SK-N-SH treated with all-trans-retinoic acid at 6 μM for 48 hours (cell line): ENCODE measurements at regions not wholly inside any gene's neighbourhood (a gene's known extent, or its start where the extent isn't known, plus 50 kb on each side); places are given as distances from the start of the nearest gene placed in this dataset.

Source experiments
- ATAC-seq: fragments of 200-7000 bp; cut with Tn5 transposase; 3 replicates; pipeline ENCODE4 v1.9.1; 2020; ENCODE audit warnings: mild to moderate bottlenecking, moderate library complexity
- ARNTL ChIP-seq: fragments of 450-650 bp; formaldehyde crosslinking; IDR thresholded peaks from 2 replicates; pipeline ENCODE4 v1.5.0; 2020; ENCODE audit warnings: low read depth, mild to moderate bottlenecking, moderate library complexity, borderline replicate concordance
- BACH2 ChIP-seq: fragments of 250-450 bp; sonication (Bioruptor Pico); IDR thresholded peaks from 2 replicates; pipeline ENCODE4 v1.9.0; 2021; ENCODE audit warnings: mild to moderate bottlenecking, borderline replicate concordance
- CREB5 ChIP-seq: fragments of 250-450 bp; sonication (Bioruptor Pico); IDR thresholded peaks from 2 replicates; pipeline ENCODE4 v1.5.1; 2020; ENCODE audit warnings: low read depth, mild to moderate bottlenecking, moderate library complexity
- CSDC2 ChIP-seq: fragments of 250-450 bp; sonication (Bioruptor Pico); IDR thresholded peaks from 2 replicates; pipeline ENCODE4 v1.5.0; 2020; ENCODE audit warnings: mild to moderate bottlenecking, moderate library complexity
- ESRRG ChIP-seq: fragments of 250-450 bp; sonication (Bioruptor Pico); IDR thresholded peaks from 2 replicates; pipeline ENCODE4 v1.6.1; 2021; ENCODE audit warnings: mild to moderate bottlenecking
- GLIS3 ChIP-seq: fragments of 250-450 bp; sonication (Bioruptor Pico); IDR thresholded peaks from 2 replicates; pipeline ENCODE4 v1.5.0; 2020; ENCODE audit warnings: mild to moderate bottlenecking, moderate library complexity
- ISL1 ChIP-seq: fragments of 250-450 bp; sonication (Bioruptor Pico); IDR thresholded peaks from 2 replicates; pipeline ENCODE4 v2.1.2; 2022; ENCODE audit warnings: mild to moderate bottlenecking, moderate library complexity
- OSR1 ChIP-seq: fragments of 250-450 bp; sonication (Bioruptor Pico); IDR thresholded peaks from 2 replicates; pipeline ENCODE4 v1.8.0; 2022; ENCODE audit warnings: moderate library complexity, mild to moderate bottlenecking, inconsistent platforms
- PATZ1 ChIP-seq: fragments of 250-450 bp; sonication (Bioruptor Pico); IDR thresholded peaks from 2 replicates; pipeline ENCODE4 v1.8.0; 2020; ENCODE audit warnings: mild to moderate bottlenecking, moderate library complexity, borderline replicate concordance
- POU6F1 ChIP-seq: fragments of 250-450 bp; sonication (Bioruptor Pico); IDR thresholded peaks from 2 replicates; pipeline ENCODE4 v1.8.0; 2021; ENCODE audit warnings: low read depth, mild to moderate bottlenecking, moderate library complexity, borderline replicate concordance
- PPARA ChIP-seq: fragments of 250-450 bp; sonication (Bioruptor Pico); IDR thresholded peaks from 2 replicates; pipeline ENCODE4 v1.5.0; 2020; ENCODE audit warnings: mild to moderate bottlenecking, borderline replicate concordance
- RARB ChIP-seq: fragments of 250-450 bp; sonication (Bioruptor Pico); IDR thresholded peaks from 2 replicates; pipeline ENCODE4 v1.8.0; 2021; ENCODE audit warnings: mild to moderate bottlenecking, moderate library complexity
- SNAI2 ChIP-seq: fragments of 250-450 bp; sonication (Bioruptor Pico); IDR thresholded peaks from 2 replicates; pipeline ENCODE4 v1.5.0; 2020; ENCODE audit warnings: mild to moderate bottlenecking, moderate library complexity
- TCF4 ChIP-seq: fragments of 250-450 bp; sonication (Bioruptor Pico); IDR thresholded peaks from 2 replicates; pipeline ENCODE4 v1.8.0; 2021; ENCODE audit warnings: mild to moderate bottlenecking, moderate library complexity, borderline replicate concordance
- TOX ChIP-seq: fragments of 250-450 bp; sonication (Bioruptor Pico); IDR thresholded peaks from 2 replicates; pipeline ENCODE4 v1.8.0; 2021; ENCODE audit warnings: mild to moderate bottlenecking, moderate library complexity, borderline replicate concordance
- TSHZ2 ChIP-seq: fragments of 250-450 bp; sonication (Bioruptor Pico); IDR thresholded peaks from 2 replicates; pipeline ENCODE4 v1.5.0; 2020; ENCODE audit warnings: mild to moderate bottlenecking, moderate library complexity
- ZC3H10 ChIP-seq: fragments of 250-450 bp; sonication (Bioruptor Pico); IDR thresholded peaks from 2 replicates; pipeline ENCODE4 v1.5.1; 2021; ENCODE audit warnings: mild to moderate bottlenecking, moderate library complexity
- ZFP3 ChIP-seq: fragments of 250-450 bp; sonication (Bioruptor Pico); IDR thresholded peaks from 2 replicates; pipeline ENCODE4 v1.5.0; 2020; ENCODE audit warnings: mild to moderate bottlenecking, moderate library complexity
- ZFP30 ChIP-seq: fragments of 450-650 bp; formaldehyde crosslinking; IDR thresholded peaks from 2 replicates; pipeline ENCODE4 v1.5.0; 2022; ENCODE audit warnings: mild to moderate bottlenecking, moderate library complexity
- ZNF565 ChIP-seq: fragments of 450-650 bp; formaldehyde crosslinking; conservative IDR thresholded peaks from 2 replicates; pipeline ENCODE4 v1.5.0; 2020; ENCODE audit warnings: low read depth, mild to moderate bottlenecking, moderate library complexity
- ZNF70 ChIP-seq: fragments of 450-650 bp; formaldehyde crosslinking; IDR thresholded peaks from 2 replicates; pipeline ENCODE4 v1.5.0; 2020; ENCODE audit warnings: mild to moderate bottlenecking, moderate library complexity
- ZNF8 ChIP-seq: fragments of 450-650 bp; formaldehyde crosslinking; IDR thresholded peaks from 2 replicates; pipeline ENCODE4 v1.5.0; 2020; ENCODE audit warnings: mild to moderate bottlenecking, moderate library complexity
- TF ChIP-seq, protein P1 (sequence below): fragments of 250-450 bp; sonication (Bioruptor Pico); IDR thresholded peaks from 2 replicates; pipeline ENCODE4 v1.5.1; 2021; ENCODE audit warnings: mild to moderate bottlenecking, moderate library complexity

GRCh38 chr6:145266432-145267075, 468.8 kb downstream of the EPM2A start:
- TF ChIP-seq RARB (CRISPR knock-in tag) (no peak), PATZ1 (CRISPR knock-in tag) (no peak), OSR1 (CRISPR knock-in tag) (no peak), ESRRG (no peak), BACH2 (CRISPR knock-in tag) (no peak), ARNTL (CRISPR knock-in tag) (no peak), ZFP30 (no peak)
- ATAC-seq, result no peak

DNA sequence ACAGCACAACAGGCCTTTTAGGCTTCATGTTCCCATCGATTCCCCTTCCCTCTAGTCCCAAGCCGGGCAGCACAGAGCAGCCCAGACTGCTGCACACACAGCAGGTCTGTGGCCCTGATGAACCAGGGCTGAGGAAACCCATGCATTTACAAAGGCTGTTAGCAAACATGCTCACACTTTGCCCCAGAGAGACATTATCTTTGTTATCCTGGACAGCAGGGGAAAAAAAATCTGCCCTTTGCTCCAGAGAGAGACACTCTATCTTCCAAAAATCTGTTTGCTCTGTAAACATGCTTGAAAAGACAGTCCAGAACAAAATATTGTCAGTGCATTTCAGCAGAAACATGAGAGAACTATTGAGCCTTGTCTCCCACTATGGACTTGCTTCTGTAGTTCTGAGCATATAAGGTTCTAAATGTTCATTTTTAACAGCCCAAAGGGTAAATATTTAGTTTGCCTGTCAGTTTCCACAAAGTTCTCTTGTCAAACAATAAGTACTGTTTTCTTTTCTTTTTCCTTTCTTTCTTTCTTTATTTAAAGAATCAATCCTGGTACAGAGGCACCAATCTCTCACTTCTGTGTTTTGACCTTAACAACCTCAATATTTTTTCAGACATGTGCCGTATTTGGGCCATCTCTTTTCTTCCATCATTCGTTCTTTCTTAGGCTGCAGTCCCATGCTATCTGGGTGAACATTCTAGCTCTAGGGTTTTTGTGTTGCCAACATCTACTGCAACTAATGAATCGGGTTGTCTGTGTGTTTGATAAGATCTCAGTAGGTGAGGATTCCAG, 468.0 kb downstream of the EPM2A start:
- no peak for ATAC-seq
- TF ChIP-seq GLIS3 (CRISPR knock-in tag) (no peak), ARNTL (CRISPR knock-in tag) (no peak), ZFP3 (CRISPR knock-in tag) (no peak), ZC3H10 (CRISPR knock-in tag) (no peak), TOX (no peak), ZNF565 (CRISPR knock-in tag) (no peak), CSDC2 (no peak), ESRRG (no peak), SNAI2 (CRISPR knock-in tag) (no peak), ZNF8 (no peak), TCF4 (CRISPR knock-in tag) (no peak), ZNF70 (no peak), PPARA (CRISPR knock-in tag) (no peak), TSHZ2 (CRISPR knock-in tag) (no peak), OSR1 (CRISPR knock-in tag) (no peak), ISL1 (CRISPR knock-in tag) (no peak), POU6F1 (CRISPR knock-in tag) (no peak), BACH2 (CRISPR knock-in tag) (no peak)
- TF ChIP-seq, protein P1, sequence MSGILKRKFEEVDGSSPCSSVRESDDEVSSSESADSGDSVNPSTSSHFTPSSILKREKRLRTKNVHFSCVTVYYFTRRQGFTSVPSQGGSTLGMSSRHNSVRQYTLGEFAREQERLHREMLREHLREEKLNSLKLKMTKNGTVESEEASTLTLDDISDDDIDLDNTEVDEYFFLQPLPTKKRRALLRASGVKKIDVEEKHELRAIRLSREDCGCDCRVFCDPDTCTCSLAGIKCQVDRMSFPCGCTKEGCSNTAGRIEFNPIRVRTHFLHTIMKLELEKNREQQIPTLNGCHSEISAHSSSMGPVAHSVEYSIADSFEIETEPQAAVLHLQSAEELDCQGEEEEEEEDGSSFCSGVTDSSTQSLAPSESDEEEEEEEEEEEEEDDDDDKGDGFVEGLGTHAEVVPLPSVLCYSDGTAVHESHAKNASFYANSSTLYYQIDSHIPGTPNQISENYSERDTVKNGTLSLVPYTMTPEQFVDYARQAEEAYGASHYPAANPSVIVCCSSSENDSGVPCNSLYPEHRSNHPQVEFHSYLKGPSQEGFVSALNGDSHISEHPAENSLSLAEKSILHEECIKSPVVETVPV (CRISPR knock-in tag), result no peak

- TF ChIP-seq ISL1 (CRISPR knock-in tag) (no peak), ARNTL (CRISPR knock-in tag) (no peak), ZNF70 (no peak), ZNF565 (CRISPR knock-in tag) (no peak), GLIS3 (CRISPR knock-in tag) (no peak), CSDC2 (no peak), ZC3H10 (CRISPR knock-in tag) (no peak), ZFP30 (no peak), SNAI2 (CRISPR knock-in tag) (no peak), CREB5 (CRISPR knock-in tag) (no peak), RARB (CRISPR knock-in tag) (no peak), ZFP3 (CRISPR knock-in tag) (no peak), TSHZ2 (CRISPR knock-in tag) (no peak), TCF4 (CRISPR knock-in tag) (no peak), BACH2 (CRISPR knock-in tag) (no peak)
These were observed 464.9 kb downstream of the EPM2A start for GRCh38 chr6:145270464-145270863.

More at GRCh38 chr6:145270464-145270863, 464.9 kb downstream of the EPM2A start:
- ATAC-seq, result no peak
